Lower lobe of right lung (tissue), 2 donors: ENCODE measurements at regions not wholly inside any gene's neighbourhood (a gene's known extent, or its start where the extent isn't known, plus 50 kb on each side); places are given as distances from the start of the nearest gene placed in this dataset.
"Not testable (repeated sequence)": the region's sequence is repeated elsewhere in the genome, so short reads cannot be mapped to it uniquely, and the experiment has no call there.

Source experiments
- ATAC-seq, 2 donors: fragments of 200-7000 bp; cut with Tn5 transposase; one replicate each; pipeline ENCODE4 v1.9.1; 2020 to 2022; ENCODE audit warnings: mild to moderate bottlenecking in 2 of 2, moderate library complexity in 2 of 2
- DNase-seq: peaks from one replicate; pipeline ENCODE4 v3.0.0-alpha.2; 2020
- H3K27ac ChIP-seq: fragments of 200-600 bp; one replicate; pipeline ENCODE4 v1.8.0; 2022
- H3K27me3 ChIP-seq: fragments of 200-600 bp; one replicate; pipeline ENCODE4 v1.8.0; 2022; ENCODE audit warnings: low read depth
- H3K36me3 ChIP-seq: fragments of 200-600 bp; one replicate; pipeline ENCODE4 v1.8.0; 2022; ENCODE audit warnings: mild to moderate bottlenecking
- H3K4me1 ChIP-seq: fragments of 200-600 bp; one replicate; pipeline ENCODE4 v1.8.0; 2022
- H3K4me3 ChIP-seq: fragments of 200-600 bp; one replicate; pipeline ENCODE4 v1.8.0; 2022; ENCODE audit warnings: mild to moderate bottlenecking
- H3K9me3 ChIP-seq: fragments of 200-600 bp; one replicate; pipeline ENCODE4 v1.8.0; 2022
- CTCF ChIP-seq: fragments of 200-600 bp; IDR thresholded peaks from one replicate; pipeline ENCODE4 v1.8.0; 2022; ENCODE audit warnings: antibody characterized with exemption, mild to moderate bottlenecking
- intact Hi-C: fragments of 100-400 bp; cut with DNase I; formaldehyde crosslinking; loops from one replicate; pipeline ENCODE4 v1.11.0; 2022
- donor health status: DM: no; HTN: yes; CAD: no; lungs with severe emphysema.

- TF ChIP-seq CTCF, result no peak
- no peaks in the 10 kb centered on the region for H3K36me3 ChIP-seq
- H3K4me3 ChIP-seq, result no peak overlapping the region
- H3K27ac ChIP-seq, result no peak overlapping the region
- H3K9me3 ChIP-seq, result no peaks in the 10 kb centered on the region
- no peaks in the 10 kb centered on the region for H3K4me1 ChIP-seq
- no peak for DNase-seq
- intact Hi-C loops, result no loop called here
- H3K27me3 ChIP-seq, result no peaks in the 10 kb centered on the region
- no peak for ATAC-seq
These were observed 321.9 kb upstream of the TARS1 start for GRCh38 chr5:33118761-33119415.

GRCh38 chr5:33120671-33121070, 320.1 kb upstream of the TARS1 start:
- H3K4me1 ChIP-seq, result no peaks in the 10 kb centered on the region
- no peak overlapping the region for H3K27ac ChIP-seq
- ATAC-seq (no peak), DNase-seq (no peak)
- no peaks in the 10 kb centered on the region for H3K9me3 ChIP-seq
- no peaks in the 10 kb centered on the region for H3K27me3 ChIP-seq
- no peak overlapping the region for H3K4me3 ChIP-seq
- TF ChIP-seq CTCF, result no peak
- H3K36me3 ChIP-seq, result no peaks in the 10 kb centered on the region
- intact Hi-C loops, result no loop called here

GRCh38 chr5:33129309-33129708, 311.5 kb upstream of the TARS1 start:
- no peaks in the 10 kb centered on the region for H3K27me3 ChIP-seq
- no peak for ATAC-seq
- no peak for TF ChIP-seq CTCF
- H3K4me1 ChIP-seq, result no peaks in the 10 kb centered on the region
- H3K36me3 ChIP-seq, result no peaks in the 10 kb centered on the region
- H3K9me3 ChIP-seq, result peaks cover 20% of the 10 kb centered on the region
- intact Hi-C loops, result no loop called here
- no peak for DNase-seq
- H3K27ac ChIP-seq, result no peak overlapping the region
- H3K4me3 ChIP-seq, result no peak overlapping the region

- H3K9me3 ChIP-seq, result peaks cover 13% of the 10 kb centered on the region
- intact Hi-C loops, result no loop called here
- DNase-seq, result no peak
- H3K27ac ChIP-seq, result no peak overlapping the region
- H3K4me3 ChIP-seq, result no peak overlapping the region
- no peaks in the 10 kb centered on the region for H3K4me1 ChIP-seq
- no peaks in the 10 kb centered on the region for H3K36me3 ChIP-seq
- no peak for TF ChIP-seq CTCF
- ATAC-seq, result no peak
- no peaks in the 10 kb centered on the region for H3K27me3 ChIP-seq
These were observed 304.0 kb upstream of the TARS1 start for GRCh38 chr5:33136785-33137184.

DNA sequence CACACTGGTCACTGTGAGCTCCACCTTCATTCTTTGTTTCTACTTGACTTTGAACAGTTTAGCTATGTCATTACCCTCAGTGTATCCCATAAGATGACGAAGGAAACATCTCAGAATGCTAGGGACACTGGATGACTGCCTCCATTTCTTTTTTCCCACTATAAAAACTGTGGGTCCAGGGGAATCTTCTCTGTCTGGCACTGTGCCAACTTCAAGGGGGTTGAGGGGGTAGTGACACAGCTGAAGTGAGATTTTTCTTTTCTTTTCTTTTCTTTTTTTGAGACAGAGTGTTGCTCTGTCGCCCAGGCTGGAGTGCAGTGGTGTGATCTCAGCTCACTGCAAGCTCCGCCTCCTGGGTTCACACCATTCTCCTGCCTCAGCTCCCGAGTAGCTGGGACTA, 302.6 kb upstream of the TARS1 start:
- H3K27me3 ChIP-seq, H3K9me3 ChIP-seq, intact Hi-C loops, H3K27ac ChIP-seq, H3K36me3 ChIP-seq, H3K4me3 ChIP-seq, DNase-seq, ATAC-seq, H3K4me1 ChIP-seq: not testable (repeated sequence)

DNA sequence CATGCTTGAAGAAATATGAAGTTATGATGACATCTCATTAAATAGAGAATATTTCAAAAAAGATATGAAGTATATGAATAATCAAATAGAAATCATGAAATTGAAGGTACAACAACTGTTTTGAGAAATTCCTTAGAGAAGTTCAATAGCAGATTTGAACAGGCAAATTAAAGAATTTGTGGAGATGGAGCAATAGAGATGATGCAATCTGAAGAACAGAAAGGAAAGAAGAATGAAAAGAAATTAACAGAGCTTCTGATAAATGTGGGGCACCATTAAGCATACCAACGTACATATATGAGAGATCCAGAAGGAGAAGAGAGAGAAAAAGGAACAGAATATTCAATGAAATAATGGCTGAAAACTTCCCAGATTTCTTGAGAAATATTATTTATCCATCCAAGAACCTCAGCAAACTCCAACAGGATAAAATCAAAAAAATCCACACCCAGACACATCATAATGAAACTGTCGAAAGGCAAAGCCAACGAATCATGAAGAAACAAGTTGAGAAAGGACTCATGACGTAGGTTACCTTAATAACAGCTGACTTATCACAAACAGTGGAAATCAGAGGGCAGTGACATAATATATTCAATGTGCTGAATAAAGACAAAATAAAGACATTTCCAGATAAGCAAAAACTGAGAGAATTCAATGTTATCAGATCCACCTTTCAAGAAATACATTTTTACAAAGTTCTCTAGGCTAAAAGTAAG, 297.2 kb upstream of the TARS1 start:
- no peaks in the 10 kb centered on the region for H3K27me3 ChIP-seq
- no peak for TF ChIP-seq CTCF
- no peaks in the 10 kb centered on the region for H3K9me3 ChIP-seq
- intact Hi-C loops, result no loop called here
- no peak overlapping the region for H3K27ac ChIP-seq
- H3K4me1 ChIP-seq, result no peaks in the 10 kb centered on the region
- DNase-seq (no peak), ATAC-seq (no peak)
- H3K36me3 ChIP-seq, result no peaks in the 10 kb centered on the region
- no peak overlapping the region for H3K4me3 ChIP-seq
